GM21737 (cell line): ENCODE measurements at regions not wholly inside any gene's neighbourhood (a gene's known extent, or its start where the extent isn't known, plus 50 kb on each side); places are given as distances from the start of the nearest gene placed in this dataset.

Source experiments
- ATAC-seq: cut with Tn5 transposase; IDR thresholded peaks from one replicate; pipeline ENCODE4 v1.9.1; 2021; ENCODE audit warnings: mild to moderate bottlenecking, moderate library complexity; ENCODE audit not compliant: unreplicated experiment

DNA sequence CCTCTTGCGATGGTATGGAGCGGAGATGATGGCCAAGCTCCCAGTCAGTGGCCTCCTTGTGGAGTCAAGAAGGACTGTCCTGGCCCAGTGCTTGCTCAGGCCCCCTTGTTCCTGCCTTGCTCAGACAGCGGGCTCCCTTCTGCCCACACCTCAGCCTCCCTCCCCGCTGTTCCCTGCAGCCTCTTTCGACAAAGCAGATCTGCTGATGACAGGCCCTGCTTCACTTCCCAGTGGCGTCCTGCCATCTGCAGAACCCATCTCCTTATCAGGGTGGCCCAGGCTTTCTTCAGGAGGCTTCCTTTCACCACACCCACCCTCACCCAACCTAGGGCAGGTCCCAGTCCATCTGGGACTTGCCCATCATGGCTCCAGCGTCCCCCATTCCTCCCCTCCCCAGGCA, 80.0 kb downstream of the CLDN34 start:
- ATAC-seq = no peak

DNA sequence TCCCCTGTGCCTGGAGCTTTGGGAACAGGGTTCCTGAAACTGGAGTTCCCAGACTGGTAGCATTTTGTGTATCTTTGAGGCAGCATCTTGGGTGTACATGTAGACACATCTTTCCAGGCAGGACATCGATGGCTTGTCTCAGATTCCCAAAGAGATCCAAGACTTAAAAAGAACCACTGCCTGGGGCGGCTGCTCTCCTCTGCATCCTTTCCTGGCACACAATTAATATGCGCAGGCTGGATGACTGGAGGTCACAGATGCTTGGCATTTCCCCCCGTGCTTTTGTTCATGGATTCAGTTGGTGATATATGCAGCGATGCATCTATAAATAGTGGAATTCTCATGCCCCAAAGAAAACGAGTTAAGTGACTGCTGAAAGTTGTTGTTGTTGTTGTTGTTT, 80.5 kb downstream of the CLDN34 start:
- no peak for ATAC-seq

DNA sequence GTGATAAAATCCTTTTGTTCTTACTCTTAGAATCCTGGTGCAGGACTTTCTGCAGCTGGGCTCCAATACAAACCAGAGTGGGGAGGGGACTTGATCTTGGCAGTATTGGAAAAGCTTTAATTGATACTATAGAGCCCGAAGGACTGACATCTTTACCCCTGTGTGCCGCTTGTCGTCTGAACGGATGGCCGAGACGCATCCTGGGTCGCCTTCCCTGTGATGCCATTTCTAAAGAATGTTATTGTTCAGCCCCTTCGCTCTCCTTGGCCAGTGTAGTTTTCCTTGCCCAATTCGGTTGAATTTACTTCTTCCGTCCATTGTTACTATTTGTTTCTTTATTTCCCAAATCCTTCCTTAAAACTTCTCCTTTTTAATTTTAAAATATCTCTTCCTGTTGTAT, 80.9 kb downstream of the CLDN34 start:
- ATAC-seq = no peak

DNA sequence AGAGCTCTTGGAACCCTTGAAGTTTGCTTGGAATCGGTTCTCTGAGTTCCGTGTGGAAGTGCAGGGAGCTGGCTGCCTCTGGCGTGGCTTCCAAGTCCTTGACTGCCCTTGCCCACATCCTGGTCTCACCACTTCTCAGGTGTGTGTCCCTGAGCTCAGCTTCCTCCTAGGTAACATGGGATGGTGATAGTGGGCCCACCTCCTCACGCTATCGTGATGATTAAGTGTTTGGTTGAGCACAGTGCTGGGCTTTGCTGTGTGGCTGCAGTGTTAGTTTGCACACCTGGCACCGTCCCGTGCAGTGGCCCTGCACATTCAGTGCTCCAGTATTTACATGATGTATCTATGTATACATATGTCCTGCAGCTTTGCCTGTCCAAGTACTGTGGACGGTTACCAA, 81.5 kb downstream of the CLDN34 start:
- ATAC-seq = no peak

- ATAC-seq = no peak
These were observed 82.1 kb downstream of the CLDN34 start for GRCh38 chrX:10049236-10049635.

GRCh38 chrX:10050481-10050880, 83.3 kb downstream of the CLDN34 start:
- ATAC-seq = no peak

DNA sequence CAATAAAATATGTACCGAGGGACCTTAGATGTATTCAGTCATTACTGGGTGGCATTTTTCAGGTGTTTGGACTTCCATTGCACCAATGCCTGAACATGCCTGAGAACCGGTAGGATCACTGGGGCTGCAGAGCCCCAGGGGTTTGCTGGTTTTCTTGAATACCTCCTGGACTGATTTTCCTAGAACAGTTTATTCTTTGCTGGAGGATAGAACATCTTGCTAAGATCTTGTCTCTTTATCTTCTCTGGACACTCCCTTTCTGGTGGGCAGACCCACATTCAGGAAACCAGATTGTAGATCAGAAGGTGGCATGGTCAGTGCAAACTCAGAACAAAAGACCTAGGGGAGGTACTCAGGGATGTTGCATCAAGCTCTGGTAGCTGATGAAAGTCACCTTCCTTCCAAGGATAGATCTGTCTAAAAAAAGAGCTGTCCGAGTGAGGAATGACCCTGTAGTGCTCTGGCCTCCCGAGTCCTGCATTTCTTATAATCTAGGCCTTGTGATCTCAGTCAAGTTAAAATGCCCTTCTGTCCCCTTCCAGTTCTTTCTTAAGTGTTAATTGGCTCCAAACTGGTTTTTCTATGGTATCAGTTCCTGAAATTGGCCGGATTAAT, 84.8 kb downstream of the CLDN34 start:
- no peak for ATAC-seq

DNA sequence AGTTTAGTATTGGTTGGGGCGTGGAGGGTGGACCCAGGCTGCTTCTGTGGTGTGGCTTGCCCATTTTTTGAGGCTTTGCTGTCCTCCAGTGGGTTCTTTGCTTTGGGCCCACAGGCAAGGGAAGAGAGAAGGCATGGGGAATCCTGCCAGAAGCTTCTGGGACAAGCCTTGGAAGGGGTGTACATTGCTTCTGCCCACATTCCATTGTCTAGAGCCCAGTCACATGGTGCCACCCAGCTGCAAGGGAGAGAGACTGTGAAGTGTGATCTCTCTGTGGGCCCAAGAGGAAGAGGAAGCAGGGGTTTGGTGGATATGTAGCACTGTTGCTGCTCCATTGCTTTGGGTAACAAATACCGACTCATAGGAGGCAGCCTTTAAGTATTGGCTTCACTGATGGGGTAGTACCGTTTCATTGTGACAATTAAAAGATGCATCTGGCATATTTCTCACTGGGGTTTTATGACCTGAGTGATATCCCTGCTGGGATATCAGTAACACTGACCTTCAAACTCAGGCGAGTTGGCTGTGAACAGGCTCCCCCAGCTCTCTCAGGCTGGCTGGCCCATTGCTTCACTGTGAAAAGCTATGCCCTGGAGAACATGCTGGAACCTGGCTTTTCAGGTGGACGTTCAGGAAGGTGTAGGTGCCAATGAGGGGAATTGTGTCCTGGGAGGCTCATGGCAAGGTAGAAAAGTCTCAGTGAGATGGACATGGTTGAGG, 85.9 kb downstream of the CLDN34 start:
- no peak for ATAC-seq

- no peak for ATAC-seq
These were observed 87.2 kb downstream of the CLDN34 start for GRCh38 chrX:10054396-10054795.

- no peak for ATAC-seq
These were observed 88.3 kb downstream of the CLDN34 start for GRCh38 chrX:10055430-10055829.

DNA sequence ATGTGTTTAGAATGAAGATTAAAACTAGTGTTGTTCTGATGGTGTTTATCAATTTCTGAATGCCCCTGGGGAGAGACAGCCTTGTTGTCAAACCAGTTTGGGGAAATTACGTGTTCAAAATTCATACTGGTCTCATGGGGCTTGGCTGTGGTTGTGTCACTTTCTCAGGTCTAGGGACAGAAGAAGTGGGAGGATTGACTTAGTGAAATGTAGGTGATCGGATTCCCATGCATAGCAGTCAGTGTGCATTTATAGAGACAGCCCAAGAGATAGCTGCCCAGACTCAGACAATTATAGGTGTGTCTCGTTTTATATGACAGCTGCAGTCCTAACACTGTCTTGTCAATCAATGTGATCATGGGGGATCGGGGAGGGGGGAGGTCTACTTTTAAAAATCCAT, 94.4 kb upstream of the CLCN4 start:
- ATAC-seq = no peak

DNA sequence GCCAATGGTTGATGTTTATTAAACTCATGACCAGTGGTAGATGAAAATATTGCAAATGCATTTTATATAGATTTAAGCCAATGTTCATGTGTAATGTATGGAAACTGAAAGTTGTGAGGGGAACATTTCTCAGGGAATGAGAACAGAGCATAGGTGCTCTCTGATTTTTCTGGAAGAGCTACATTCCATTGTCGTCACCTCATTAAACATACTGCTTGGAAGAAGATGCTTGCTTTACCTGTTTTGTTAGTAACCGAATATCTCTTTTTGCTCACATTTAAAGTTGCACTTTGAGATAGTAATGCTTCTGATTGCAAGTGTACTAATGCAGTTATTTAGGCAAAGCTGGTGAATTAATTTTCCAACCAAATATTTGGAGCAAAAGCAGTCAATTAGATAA, 93.8 kb upstream of the CLCN4 start:
- no peak for ATAC-seq

- ATAC-seq = no peak
These were observed 92.0 kb upstream of the CLCN4 start for GRCh38 chrX:10064736-10065135.

GRCh38 chrX:10070714-10071436, 85.9 kb upstream of the CLCN4 start:
- no peak for ATAC-seq

GRCh38 chrX:10071451-10072144, 85.2 kb upstream of the CLCN4 start:
- no peak for ATAC-seq

DNA sequence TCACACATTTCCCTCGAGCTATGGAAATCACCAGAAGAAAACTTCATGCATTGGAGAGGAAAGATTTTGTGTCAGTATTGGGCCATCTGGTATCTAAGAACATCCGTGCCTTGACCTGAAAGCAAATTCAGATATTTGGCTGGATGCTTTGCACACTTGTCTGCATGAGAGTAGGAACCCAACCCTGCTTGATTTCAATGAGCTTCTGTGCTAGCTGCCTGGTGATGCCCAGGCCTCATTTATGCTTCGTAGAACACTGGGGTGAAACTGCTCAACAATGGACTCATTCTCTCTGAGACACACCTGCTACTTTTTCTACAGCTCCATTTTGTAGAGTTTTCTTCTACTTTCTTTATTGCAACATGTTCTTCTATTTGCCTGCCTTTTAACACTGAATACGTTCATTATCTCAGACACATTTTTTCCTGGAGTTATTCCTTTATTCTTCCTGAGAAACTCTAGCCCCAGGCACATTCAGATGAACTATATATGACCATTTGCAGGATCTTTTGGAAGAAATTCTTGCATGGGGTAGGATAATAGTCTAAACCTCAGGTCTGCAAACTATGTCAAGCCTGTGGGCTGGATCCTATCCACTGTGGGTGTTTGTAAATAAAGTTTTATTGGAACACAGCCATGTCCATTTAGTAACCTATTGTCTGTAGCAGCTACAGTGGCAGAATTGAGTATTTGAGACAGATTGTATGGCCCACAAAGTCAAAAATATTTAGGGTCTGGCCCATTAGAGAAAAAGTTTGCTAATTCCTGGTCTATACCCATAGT, 83.8 kb upstream of the CLCN4 start:
- no peak for ATAC-seq

- ATAC-seq = no peak
These were observed 83.1 kb upstream of the CLCN4 start for GRCh38 chrX:10073671-10074070.

- no peak for ATAC-seq
These were observed 82.4 kb upstream of the CLCN4 start for GRCh38 chrX:10074241-10074941.

DNA sequence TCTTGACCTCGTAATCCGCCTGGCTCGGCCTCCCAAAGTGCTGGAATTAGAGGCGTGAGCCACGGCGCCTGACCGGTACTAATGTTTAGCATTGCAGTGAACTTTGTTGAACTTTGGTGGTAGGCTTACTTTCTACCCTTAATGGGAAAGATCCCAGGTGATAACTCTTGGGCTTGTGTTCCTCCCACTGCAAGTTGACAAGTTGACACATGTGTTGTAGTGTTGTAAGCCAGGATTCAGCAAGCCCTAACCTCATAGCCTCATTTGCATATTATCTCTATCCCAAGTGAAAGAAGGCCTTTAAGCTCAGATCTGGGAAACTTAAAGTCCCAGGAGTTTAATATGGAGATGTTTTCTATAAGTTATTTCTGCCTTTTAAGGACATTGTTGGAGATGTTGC, 80.0 kb upstream of the CLCN4 start:
- no peak for ATAC-seq
